SK-N-SH (cell line): ENCODE measurements at regions not wholly inside any gene's neighbourhood (a gene's known extent, or its start where the extent isn't known, plus 50 kb on each side); places are given as distances from the start of the nearest gene placed in this dataset.

Experiments
- CHD2 ChIP-seq: fragments of 150-350 bp; IDR thresholded peaks from 2 replicates; pipeline ENCODE4 v1.6.1; 2018; ENCODE audit warnings: low read length; ENCODE audit not compliant: partially characterized antibody
- CTCF ChIP-seq: fragments of 200-600 bp; sonication (generic); IDR thresholded peaks from 2 replicates; pipeline ENCODE4 v1.6.1; 2017; ENCODE audit warnings: antibody characterized with exemption, mild to moderate bottlenecking, moderate library complexity
- EZH2phosphoT487 ChIP-seq: fragments of 200-600 bp; sonication (generic); IDR thresholded peaks from 2 replicates; pipeline ENCODE4 v1.6.1; 2017; ENCODE audit warnings: low read depth, mixed run types, mild to moderate bottlenecking, antibody characterized with exemption, moderate library complexity, borderline replicate concordance
- GABPA ChIP-seq: IDR thresholded peaks from 2 replicates; pipeline ENCODE4 v1.4.0; 2012; ENCODE audit warnings: low read depth, mild to moderate bottlenecking
- MEF2A ChIP-seq: IDR thresholded peaks from 2 replicates; pipeline ENCODE4 v1.4.0; 2012; ENCODE audit warnings: low read depth, borderline replicate concordance
- POLR2AphosphoS5 ChIP-seq: IDR thresholded peaks from 2 replicates; pipeline ENCODE4 v1.6.1; 2012; ENCODE audit warnings: low read depth, low read length
- RAD21 ChIP-seq: IDR thresholded peaks from 2 replicates; pipeline ENCODE4 v1.6.1; 2012; ENCODE audit warnings: mild to moderate bottlenecking, low read length
- REST ChIP-seq: IDR thresholded peaks from 2 replicates; pipeline ENCODE4 v1.6.1; 2012; ENCODE audit warnings: mild to moderate bottlenecking, low read depth, low read length, moderate library complexity
- RFX5 ChIP-seq: IDR thresholded peaks from 2 replicates; pipeline ENCODE4 v1.6.1; 2012; ENCODE audit warnings: mild to moderate bottlenecking, improper control_type of control experiment, low read length
- TAF1 ChIP-seq: IDR thresholded peaks from 2 replicates; pipeline ENCODE4 v1.6.1; 2012; ENCODE audit warnings: low read depth, mild to moderate bottlenecking, low read length, moderate library complexity, borderline replicate concordance
- TEAD4 ChIP-seq: IDR thresholded peaks from 2 replicates; pipeline ENCODE4 v1.4.0; 2012; ENCODE audit warnings: mild to moderate bottlenecking, borderline replicate concordance; ENCODE audit not compliant: insufficient read depth

- TF ChIP-seq TEAD4 (no peak), TAF1 (no peak), MEF2A (no peak), RFX5 (no peak), CTCF (no peak), RAD21 (no peak), EZH2phosphoT487 (no peak), POLR2AphosphoS5 (no peak), CHD2 (no peak), REST (no peak), GABPA (no peak)
Observed at GRCh38 chr17:51397361-51398127, 137.2 kb downstream of the UTP18 start.
